ENCODE measurements at regions not wholly inside any gene's neighbourhood (a gene's known extent, or its start where the extent isn't known, plus 50 kb on each side); places are given as distances from the start of the nearest gene placed in this dataset.

GRCh38 chr17:77374170-77374936 lies 233.6 kb downstream of the SEC14L1 start (continued):
- TF ChIP-seq ZMAT3 (CRISPR knock-in tag; conservative IDR thresholded peaks at IDR 0.05) (no peak), HMG20A (CRISPR knock-in tag; IDR thresholded peaks at IDR 0.05; ENCODE audit: borderline replicate concordance) (no peak), FOSL1 (CRISPR knock-in tag; IDR thresholded peaks at IDR 0.05; ENCODE audit: borderline replicate concordance) (no peak), ATF3 (CRISPR knock-in tag; IDR thresholded peaks at IDR 0.05) (peak; percentile 13; the same call in 1 of the 2 replicates), CHD4 (IDR thresholded peaks at IDR 0.05; ENCODE audit: borderline replicate concordance, low read length) (no peak), ATM (IDR thresholded peaks at IDR 0.05; ENCODE audit: borderline replicate concordance) (no peak), ZBTB43 (CRISPR knock-in tag; conservative IDR thresholded peaks at IDR 0.05) (peak; percentile 75), ZNF562 (CRISPR knock-in tag; IDR thresholded peaks at IDR 0.05; ENCODE audit: borderline replicate concordance) (no peak), TFDP2 (CRISPR knock-in tag; IDR thresholded peaks at IDR 0.05) (peak; percentile 69), ZNF704 (CRISPR knock-in tag; IDR thresholded peaks at IDR 0.05; ENCODE audit: borderline replicate concordance) (no peak), HDAC2 (CRISPR knock-in tag; IDR thresholded peaks at IDR 0.05) (peak; percentile 63; the same call in 1 of the 2 replicates), HBP1 (CRISPR knock-in tag; IDR thresholded peaks at IDR 0.05; ENCODE audit: low read depth) (0 out of 2 replicates have a peak, but pooled peaks have one; percentile 62), ZNF609 (CRISPR knock-in tag; IDR thresholded peaks at IDR 0.05; ENCODE audit: borderline replicate concordance) (peak; percentile 78), TRIM22 (IDR thresholded peaks at IDR 0.05) (no peak), NFRKB (IDR thresholded peaks at IDR 0.05) (no peak), SRY (CRISPR knock-in tag; IDR thresholded peaks at IDR 0.05) (no peak)

Measured in HepG2 (cell line).